NCI-H2196 treated with DMSO at 0.1 percent for 48 hours (cell line): ENCODE measurements at regions not wholly inside any gene's neighbourhood (a gene's known extent, or its start where the extent isn't known, plus 50 kb on each side); places are given as distances from the start of the nearest gene placed in this dataset.
"Not testable (repeated sequence)": the region's sequence is repeated elsewhere in the genome, so short reads cannot be mapped to it uniquely, and the experiment has no call there.

Experiments used
- DNase-seq: peaks from one replicate; lab custom pipeline; 2025; ENCODE audit not compliant: unreplicated experiment; lab: John Stamatoyannopoulos, UW

DNA sequence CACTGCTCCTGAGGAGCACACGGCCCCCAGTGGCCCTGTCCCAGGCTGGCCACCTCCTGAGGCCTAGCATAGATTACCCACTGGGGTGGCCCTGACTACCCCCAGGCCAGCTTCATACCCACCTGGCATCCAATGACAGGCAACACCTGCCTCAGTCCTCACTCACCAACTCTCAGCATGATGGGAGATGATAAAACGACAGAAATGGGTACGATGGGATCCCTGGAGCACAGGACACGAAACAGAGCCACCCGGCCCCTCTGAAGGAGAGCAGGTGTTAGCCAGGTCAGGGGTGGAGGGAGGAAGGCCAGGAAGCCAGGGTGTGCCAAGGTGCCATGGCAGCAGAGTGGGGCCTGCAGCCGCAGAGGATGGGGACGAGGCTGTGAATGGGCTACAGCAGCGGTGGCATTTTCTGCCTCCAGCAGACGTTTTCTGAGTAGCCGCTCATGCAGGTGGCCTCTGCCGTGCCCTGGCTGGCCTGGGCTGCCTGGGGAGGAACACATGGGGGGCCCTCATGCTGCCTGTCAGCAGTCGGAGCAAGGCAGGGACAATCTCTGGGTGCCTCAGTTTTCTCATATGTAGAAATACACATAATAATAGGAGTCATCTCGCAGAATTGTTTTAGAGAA lies 50.2 kb upstream of the FGF3 start:
- no peak for DNase-seq

DNA sequence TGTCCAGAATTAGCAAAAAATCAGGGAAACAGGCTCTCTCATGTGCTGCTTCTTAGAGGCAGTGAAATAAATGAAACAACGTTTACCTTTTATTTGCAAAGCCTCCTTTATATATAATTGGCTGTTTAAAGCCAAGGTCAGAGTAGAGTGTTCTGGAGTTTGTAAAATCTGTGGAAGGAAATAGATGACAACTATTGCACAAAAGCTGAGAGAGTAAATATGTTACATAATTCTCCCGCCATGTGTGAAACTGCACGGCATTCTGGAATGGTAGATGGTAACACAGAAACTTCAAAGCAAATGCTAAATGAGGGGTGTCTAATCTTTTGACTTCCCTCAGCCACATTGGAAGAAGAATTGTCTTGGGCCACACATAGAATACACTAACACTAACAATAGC lies 51.5 kb upstream of the FGF3 start:
- DNase-seq: no peak

DNA sequence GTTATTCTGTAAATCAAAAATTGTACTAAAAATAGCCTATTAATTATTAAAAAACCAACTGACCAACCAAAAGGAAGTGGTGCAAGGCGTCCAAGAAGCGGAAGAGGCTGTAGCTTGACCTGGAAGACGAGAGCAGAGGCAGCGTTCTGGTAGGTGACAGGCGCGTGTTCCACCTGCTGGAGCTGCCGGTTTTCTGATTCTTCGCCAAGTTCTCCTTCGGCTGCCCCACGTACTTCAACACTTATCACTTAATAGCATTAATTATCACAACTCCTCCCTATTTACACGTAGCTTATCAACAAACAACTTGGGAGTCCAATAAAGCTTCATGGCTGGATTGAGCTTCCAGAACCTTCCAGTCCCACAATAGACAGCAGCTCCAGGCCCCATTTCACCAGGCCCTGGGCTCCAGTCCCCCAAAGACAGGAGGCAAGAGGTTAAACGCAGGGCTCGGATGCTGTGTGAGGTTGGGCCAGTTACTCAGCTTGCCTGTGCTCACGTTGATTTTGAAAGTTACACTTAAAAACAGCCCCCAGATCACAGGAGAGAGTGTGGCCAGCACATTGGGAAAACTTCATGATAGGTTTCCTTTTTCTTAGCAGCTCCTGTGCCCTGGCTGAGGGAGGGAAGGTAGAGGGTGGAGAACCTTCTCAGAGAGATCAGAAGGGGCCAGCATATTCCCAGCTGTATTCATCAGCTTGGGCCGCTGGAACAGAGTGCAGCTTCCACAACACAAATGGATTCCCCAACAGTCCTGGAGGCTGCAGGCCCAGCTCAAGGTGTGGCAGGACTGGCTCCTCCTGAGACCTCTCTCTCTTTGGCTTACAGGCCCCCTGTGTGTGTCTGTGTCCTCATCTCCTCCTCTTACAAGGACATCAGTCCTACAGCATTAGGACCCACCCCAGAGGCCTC lies 54.2 kb upstream of the FGF3 start:
- no peak for DNase-seq

DNA sequence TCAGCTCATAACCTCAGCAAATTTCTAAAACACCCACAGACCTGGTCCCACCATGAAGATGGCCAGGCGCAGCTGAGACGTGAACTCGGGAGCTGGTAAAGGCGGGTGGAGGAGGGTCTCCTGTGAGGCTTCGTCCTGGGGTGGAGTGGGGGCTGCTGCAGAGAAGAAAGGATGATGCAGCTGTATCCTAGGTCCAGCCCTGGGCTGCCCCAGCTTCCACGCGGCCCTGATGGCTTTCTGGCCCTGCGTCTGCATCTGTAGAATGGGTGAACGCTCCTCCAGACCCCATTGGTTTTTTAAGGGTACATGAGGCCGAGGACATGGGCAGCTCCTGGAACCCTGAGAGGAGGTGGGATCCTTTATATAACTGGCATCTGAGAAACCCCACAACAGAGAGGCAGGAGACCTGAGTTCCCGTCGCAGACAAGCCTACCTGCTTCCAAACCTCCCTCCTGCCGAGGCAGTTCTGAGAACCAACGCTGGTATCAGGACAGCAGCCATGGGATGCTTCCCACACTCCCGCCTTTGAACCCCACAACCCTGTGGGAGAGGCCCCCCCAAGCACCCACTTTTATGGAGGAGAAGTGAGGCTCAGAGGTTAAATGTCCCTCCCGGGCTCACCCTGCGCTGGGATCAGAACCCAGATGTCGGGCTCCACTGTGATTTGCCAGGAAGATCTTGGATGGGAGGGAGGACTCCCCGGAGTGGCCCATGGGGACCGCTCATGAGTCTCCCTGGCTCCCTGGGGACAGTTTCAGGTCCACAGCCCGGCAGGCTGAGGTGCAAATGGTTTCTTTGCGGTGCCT lies 55.2 kb upstream of the FGF3 start:
- DNase-seq: no peak

DNA sequence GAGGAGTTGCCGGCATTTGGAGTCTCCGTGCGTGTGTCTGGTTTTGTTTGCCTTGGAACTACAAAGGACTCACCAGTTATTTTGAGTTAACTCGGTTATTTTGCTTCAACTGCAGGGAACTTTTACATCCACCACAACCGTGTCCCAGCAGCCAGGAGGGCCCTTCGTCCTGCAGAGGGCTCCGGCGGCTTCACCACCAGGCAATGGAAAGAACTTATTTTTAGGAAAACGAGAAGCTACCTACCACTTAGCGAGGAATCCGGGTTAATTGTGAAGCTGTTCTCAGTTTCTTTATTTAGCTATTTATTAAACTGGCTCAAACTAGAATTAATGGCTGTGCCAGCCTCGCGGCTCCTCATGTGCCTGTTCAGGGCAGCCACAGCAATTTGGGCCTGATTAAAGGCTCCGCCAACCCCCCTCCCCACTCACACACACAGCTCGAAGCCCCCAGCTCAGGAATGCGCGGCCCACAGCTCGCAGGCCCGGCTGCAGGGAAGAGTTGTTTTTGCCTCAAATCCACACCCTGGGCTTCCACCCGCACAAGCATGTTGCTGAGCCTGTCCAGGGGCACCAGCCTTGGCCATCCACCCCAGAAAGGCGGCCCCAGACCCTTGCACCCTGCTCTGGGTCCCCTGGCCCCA lies 55.9 kb upstream of the FGF3 start:
- no peak for DNase-seq

DNA sequence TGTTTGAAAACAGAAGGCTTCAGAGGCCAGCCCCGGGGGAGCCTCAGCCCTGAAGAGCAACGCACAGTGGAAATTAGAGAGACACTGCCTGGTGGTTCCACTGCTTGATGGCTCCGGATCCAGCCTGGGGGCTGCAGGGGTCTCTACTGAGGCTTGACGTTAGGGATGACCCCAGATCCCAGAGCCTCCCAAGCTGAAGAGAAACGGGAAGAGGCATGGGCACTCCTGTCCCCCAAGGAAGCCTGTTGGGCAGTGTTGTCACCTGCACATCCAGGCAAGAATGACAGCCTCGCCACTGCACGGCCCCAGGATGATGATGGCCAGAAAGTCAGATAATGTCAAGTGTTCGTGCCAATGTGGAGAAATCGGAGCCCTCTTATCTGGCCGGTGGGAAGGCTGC lies 56.8 kb upstream of the FGF3 start:
- DNase-seq: no peak

DNA sequence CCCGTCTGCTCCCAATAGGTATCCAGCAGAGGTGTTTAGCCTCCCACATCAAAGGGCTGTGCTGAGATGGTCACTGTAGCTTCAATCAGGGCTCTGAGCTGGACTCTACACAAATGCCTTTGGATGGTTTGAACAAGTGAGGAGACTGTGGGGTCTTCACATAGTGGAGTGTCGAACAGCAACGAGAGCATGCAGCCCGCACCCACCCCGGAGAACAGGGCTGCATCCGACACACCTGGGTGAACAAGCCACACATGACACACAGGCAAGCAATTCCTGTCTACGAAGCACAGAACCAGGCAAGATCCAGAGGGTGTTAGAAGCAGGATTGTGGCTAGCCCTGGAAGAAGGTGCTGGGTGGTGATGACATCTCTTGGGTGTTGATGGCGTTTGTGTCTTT lies 58.0 kb upstream of the FGF3 start:
- DNase-seq: no peak

DNA sequence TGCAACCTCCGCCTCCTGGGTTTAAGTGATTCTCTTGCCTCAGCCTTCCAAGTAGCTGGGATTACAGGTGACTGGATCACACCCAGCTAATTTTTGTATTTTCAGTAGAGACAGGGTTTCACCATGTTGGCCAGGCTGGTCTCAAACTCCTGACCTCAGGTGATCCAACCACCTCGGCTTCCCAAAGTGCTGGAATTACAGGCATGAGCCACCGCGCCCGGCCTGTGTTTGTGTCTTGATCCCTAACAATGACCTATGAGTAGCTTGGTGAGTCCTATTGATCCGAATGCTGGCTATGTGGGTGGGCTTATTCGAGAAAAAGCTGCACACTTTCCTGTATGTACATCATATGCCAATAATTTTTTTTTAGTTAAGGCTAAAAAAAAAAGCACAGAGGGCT lies 58.5 kb upstream of the FGF3 start:
- not testable (repeated sequence) for DNase-seq

DNA sequence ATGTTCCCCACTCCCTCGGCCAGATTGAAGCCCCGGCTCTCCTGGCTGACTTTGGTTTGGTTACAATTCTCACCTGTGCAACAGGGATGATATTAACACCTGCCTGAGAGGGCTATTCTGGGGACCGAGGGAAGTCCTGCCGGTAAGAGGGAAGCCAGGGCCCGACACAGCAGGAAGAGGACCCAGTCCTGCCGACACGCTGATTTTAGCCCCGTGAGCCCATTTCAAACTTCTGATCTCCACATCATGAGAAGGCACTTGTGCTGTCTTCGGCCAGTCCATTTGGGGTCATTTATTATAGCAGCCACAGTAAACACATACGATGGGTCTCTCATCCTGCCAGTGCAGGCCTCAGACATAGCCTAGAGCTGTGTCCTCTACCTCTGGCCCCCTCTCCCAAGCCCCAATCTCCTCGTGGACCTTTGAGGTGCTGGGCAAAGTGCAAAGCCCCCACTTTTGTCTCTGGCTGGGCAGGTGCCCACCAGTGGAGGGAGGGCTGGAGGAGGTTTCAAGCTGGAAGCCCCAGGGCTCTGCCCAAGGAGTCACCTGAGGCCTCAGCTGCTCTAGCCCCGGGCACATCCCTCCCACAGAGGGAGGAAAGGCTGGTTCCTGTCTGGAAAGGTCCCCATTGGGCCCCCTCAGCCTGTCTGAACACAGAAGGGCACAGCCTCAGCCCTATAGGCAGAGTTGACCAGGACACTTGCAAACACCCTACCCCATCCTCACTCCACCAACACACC lies 59.1 kb upstream of the FGF3 start:
- DNase-seq: no peak

DNA sequence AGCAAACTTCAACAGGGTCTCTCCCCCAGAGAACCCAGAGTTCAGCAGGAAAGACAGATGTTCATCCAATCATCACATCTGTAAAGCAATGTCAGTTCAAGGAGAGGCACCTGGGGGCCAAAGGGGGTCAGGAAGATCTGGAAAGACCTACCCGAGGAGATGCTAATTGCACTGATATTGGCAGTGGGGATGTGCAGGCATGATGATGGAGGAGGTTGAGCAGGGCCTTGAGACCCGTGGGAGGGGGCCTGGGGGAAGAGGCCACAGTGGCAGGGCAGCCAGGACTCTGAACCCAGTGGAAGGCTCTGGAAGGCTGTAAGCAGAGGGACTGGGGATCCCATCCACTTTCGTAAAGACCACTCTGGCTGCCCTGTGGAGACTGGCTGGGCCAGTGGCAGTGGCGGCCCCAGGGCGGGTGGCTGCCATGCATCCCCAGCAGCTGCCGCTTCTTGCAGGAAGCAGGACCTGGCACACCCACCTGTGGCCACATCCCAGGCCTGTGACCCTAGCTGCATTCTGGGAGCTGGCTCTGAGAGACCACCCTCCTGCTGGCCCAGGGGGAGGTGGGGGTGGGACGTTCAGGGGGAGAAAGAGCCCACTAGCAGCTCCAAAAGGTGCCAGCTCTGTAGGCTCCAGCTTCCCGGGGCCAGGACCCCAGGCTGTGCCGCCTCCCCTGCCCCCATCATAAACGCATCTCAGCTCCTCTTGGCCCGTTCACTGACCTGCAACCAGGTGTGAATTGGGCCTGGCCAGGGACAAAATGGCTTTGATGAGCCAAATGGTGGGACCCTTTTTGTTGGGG lies 59.9 kb upstream of the FGF3 start:
- DNase-seq: no peak

GRCh38 chr11:69879729-69880005 lies 60.5 kb upstream of the FGF3 start:
- DNase-seq: no peak

DNA sequence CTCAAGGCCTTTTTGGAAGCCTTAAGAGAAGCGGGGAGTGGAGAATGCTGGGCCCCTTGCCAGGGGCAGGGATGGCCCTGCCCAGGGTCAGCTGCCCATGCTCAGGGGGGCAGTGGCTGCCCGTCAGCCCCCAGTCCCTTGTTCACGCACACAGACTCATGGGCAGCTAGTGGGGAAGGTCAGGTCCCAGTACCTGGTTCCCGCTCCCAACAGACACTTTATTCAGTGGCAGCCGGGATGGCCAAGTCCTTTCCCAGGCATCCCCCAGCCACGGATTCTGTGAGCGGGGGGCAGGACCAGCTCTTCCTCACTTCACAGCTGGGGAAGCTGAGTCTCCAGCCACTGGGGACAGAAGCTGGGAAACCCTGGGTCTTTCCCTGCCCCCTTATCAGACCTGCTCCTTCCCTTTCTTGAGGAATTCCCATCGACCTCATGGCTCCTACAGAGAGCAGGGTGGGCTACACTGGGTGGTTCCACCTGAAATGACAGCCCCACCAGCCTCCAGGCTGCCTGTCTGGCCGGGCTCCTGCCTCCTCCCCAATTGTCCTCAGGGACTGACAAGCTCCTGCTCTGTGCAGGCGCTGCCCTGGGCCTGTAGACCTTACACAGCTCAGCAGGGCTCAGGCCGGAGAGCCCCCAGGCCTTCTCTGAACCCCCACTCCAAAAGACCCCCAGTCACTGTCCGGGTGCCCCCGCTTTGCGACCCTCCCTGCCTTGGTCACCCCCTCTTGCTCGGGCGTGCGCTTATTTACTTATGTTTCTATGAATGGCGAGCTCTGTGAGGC lies 61.0 kb upstream of the FGF3 start:
- no peak for DNase-seq

DNA sequence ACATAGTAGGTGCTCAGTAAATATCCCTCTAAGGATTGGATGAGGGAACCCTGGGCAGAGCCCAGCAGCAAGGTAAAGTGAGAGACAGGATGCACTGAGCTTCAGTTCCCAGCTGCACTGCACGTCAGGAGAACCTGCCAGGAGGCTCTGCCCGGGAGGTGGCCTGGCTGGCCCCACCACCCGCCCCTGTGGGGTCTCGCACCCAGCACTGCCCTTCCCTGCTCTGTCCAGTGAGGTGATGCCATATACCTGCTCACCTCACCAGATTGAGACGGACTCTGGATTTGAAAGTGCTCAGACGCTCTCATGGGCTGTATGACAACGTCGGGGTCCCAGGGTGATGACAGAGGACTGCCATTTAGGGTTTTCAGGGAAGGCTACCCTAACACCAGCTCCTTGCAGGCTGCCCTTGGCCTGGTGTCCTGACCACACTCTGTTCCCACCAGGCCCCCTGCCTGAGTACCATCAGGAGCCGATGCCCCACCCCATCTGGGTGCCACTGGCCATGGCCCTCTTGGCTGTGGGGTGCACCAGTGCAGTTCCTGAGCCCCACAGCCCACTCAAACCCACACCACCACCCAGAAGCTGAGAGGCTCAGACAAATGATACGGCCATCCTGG lies 61.7 kb upstream of the FGF3 start:
- DNase-seq: no peak

DNA sequence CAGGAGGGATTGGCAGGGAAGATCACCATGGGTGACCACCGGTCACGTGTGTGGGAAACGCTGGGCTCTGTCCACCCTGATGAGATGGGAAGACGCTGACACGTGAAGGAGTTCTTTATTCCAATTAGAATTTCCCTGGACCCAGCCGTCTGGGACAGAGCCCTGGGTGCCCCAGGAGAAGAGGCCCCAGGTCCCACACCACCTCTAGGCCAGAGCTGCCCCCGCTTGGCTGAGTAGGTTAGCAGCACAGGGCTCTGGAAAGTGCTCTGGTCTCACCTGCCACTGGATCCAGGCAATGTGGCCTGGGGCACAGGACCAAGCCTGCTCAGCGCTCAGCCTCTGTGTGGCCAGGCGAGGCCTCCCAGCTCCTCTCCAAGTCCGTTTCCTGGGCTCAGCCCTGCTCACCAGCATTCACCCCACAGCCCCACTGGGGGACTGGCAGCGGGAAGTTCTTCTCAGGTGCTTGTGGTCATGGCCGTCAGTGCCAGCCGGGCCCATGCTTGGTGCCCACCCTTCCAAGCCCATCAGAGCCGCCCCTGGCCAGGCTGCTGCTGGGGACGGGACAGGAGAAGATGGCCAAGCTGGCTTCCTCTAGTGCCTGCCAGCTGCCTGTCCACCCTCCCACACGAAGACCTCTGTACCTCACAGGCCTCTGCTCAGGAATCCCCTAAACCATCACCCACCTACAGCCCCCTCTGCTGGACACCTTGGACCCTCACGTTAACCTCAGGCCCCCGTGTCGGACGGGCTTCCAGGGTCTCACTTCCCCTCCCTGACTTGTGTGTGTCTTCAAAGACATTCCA lies 62.5 kb upstream of the FGF3 start:
- DNase-seq: no peak

GRCh38 chr11:69882270-69882608 lies 63.0 kb upstream of the FGF3 start:
- DNase-seq: no peak

DNA sequence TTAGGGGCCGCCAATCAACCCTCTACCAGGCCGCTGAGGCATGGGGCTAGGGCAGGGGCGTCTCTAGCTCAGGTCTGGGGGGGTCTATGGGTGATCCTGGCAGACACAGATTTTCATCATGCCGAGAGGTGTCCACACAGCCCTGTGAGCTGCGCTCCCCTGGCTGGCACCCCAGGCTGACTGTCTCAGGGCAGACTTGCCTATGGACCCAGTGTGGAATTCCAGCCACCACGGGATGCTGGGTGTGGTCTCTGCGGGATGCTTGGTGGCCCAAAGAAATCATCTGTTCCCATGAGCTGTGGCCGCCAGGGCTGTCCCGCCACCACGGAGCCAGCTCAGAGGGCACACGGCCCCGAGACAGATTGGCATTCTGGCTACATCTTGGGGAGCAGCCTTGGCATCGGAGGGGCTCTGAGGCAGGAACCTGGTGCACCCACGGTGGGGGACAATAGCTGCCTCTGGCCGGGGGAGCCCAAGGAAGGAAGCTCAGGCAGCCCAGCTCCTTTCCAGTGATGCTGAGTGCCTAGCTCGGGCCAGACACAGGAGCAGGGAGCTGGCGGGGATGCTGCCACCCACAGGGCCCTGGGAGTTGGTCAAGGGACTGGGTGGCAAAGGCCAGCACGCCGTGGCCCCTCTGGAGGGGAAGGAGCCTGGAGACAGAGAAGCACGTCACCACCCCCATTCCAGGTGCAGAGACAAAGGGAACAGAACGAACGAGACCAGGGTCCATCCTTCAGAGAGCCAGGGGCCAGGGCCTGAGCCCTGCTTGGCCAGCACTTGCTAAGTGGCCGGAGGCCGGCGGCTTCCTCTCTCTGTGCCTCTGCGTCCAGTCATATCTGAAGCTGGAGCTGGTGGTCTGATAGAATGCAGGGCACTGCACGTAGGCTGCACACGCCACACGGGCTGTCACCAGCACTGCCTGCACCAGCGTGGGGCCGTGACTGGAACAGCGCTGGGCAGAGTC lies 64.4 kb upstream of the FGF3 start:
- DNase-seq: no peak

DNA sequence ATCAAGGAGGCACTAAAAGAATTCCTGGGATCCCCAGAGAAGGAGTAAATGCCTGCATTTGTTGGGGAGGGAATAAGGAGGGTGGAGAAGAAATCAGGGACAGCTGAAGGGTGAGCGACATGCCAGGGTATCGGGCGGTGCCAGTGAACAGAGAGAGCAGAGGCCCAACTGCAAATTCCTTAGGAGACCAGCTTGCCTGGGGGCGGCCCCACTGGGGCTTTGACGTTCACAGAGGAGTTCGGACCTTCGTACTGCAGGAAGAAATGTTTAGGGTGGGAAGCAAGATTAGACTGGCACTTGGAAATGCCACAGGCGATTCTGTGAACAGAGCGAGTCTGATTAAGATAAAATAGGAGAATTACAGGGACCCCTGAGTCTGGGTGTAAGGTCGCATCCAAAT lies 65.1 kb upstream of the FGF3 start:
- DNase-seq: no peak
